DMS53 treated with DMSO at 0.1 percent for 48 hours (cell line): ENCODE measurements at regions not wholly inside any gene's neighbourhood (a gene's known extent, or its start where the extent isn't known, plus 50 kb on each side); places are given as distances from the start of the nearest gene placed in this dataset.
A peak's percentile ranks its signal among the peaks of the same experiment; 100 is the strongest.

Experiments used
- DNase-seq: peaks from one replicate; lab custom pipeline; 2025; ENCODE audit not compliant: unreplicated experiment; lab: John Stamatoyannopoulos, UW

DNA sequence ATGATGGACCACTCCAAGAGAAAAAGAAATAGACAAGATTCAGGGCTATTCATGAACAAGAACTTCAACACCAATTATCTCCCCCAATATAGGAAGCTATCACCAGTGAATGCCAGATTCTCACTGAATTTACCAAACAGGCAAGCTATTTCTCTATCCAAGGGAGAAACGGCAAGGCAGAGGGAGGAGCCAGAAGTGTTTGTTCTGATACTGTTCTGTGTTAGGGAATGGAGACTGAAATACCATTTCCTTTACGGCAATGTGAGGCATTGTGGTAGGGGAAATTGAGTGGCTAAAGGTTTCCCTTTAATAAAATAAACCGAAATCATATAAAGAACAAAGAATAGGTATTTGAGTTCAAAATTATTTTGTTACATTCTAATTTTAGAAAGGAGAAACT is 68.0 kb upstream of the ALDH1A1 start:
- DNase-seq = no peak

DNA sequence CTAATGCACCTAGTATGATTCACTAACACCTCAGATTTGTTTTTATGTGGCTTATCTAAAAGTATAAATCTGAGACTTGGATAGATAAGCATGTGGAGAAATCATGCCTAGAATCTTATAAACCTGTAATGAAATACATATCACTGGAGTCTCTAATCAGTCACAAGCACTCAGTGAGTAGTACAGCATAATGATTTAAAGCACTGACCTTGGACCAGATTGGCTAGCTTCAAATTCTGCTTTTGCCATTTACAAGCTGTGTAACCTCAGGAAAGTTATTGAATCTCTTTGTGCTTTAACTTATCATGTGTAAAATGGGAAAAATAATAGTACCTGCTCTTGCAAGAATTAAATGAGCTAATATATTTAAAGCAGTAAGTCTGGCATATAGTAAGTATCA is 61.2 kb upstream of the ALDH1A1 start:
- no peak for DNase-seq

DNA sequence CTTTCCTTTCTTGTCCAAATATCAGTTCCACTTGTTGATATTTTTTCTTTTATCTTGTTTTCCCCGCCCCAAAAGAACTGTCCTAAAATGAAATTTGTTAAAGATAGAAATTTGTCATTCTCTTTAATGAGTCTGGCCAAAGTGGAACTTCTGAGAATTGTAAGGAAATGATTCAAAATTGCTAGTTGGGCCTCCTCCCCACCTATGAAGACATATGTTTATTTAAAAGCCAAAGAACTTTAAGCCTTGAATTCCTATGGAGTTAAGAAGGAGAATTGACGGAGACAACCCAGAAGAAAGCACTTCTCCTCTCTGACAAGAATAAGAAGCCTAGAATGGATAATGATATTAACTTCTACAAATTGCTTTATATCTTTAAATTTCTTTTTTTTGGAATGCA is 59.1 kb upstream of the ALDH1A1 start:
- no peak for DNase-seq

GRCh38 chr9:73011181-73011750 is 58.4 kb upstream of the ALDH1A1 start:
- DNase-seq = no peak

GRCh38 chr9:73009649-73010288 is 56.9 kb upstream of the ALDH1A1 start:
- no peak for DNase-seq

- peak; percentile 8 for DNase-seq
These were observed 55.3 kb upstream of the ALDH1A1 start for GRCh38 chr9:73007966-73008672.

DNA sequence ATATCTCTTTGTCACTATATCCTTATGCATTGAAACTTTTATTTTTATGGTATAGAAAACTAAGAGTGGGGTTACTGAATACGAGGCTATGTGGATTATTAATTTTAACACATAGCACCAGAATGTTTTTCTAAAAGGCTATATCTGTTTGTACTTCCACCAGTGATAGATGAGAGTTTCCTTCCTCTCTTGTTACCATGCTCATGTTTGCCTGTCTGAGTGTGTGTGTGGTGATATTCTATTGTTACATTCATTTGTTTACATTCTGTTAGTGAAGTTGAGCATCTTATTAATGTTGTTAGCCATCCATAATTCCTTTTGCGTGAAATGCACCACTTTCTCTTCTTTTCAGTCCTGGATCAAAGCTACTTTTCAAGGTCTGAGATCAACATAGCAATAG is 54.1 kb upstream of the ALDH1A1 start:
- peak; percentile 34 for DNase-seq
